Activated CD4-positive, alpha-beta T cell treated with anti-CD3 and anti-CD28 coated beads for 48 hours (primary cell): ENCODE measurements at regions not wholly inside any gene's neighbourhood (a gene's known extent, or its start where the extent isn't known, plus 50 kb on each side); places are given as distances from the start of the nearest gene placed in this dataset.
"Not testable (repeated sequence)": the region's sequence is repeated elsewhere in the genome, so short reads cannot be mapped to it uniquely, and the experiment has no call there.

Experiments used
- DNase-seq: peaks from one replicate; pipeline ENCODE4 v3.0.0-alpha.2; 2020

DNA sequence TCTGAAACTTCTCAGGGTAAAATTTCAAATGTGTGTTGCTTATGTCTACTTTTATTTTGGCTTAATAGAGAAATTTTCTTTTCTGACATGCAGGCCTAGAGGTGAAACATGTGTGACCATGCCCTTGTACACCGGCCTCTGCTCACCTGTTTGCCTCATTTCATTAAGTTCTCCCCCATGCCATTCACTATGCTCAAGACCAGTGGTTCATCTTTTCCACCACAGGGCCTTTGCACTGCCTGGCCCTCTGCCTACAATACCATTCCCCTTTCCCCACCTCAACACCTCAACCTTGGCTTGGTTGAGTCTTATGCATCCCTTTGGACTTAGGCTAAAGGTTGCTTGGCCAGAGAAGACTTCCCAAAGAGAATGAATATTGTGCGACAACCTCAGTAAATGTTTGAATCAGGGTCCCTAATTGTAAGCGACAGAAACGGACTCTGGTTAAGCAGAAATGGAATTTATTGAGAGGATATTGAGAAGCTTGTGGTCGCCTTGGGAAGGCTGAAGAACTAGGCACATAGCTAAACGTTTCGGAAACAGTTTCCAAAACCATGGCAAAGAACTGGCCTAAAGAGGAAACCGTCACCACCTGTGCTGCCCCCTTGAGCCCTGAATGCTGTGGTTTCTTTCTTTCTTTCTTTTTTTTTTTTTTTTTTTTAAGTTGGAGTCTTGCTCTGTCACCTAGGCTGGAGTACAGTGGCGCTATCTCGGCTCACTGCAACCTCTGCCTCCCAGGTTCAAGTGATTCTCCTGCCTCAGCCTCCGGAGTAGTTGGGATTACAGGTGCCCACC is 152.2 kb downstream of the SOX4 start:
- no peak for DNase-seq

DNA sequence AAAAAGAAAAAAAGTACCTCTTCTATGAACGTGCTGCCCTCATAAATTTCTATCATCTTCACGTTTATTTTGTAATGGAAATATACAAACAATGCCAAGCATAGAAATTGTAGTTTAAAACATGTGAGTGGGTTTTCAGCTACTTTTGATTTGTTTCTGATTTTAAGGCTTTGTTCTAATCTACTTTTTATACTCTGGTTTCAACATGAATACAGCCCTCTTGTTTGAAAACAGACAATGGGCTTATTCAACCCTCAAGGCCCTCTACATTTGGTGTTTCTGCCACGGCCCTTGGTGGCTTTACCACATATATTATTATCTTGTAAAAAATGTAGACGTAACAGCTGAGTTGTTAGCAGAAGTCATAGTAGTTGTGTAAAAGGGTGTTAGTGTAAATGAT is 153.9 kb downstream of the SOX4 start:
- no peak for DNase-seq

DNA sequence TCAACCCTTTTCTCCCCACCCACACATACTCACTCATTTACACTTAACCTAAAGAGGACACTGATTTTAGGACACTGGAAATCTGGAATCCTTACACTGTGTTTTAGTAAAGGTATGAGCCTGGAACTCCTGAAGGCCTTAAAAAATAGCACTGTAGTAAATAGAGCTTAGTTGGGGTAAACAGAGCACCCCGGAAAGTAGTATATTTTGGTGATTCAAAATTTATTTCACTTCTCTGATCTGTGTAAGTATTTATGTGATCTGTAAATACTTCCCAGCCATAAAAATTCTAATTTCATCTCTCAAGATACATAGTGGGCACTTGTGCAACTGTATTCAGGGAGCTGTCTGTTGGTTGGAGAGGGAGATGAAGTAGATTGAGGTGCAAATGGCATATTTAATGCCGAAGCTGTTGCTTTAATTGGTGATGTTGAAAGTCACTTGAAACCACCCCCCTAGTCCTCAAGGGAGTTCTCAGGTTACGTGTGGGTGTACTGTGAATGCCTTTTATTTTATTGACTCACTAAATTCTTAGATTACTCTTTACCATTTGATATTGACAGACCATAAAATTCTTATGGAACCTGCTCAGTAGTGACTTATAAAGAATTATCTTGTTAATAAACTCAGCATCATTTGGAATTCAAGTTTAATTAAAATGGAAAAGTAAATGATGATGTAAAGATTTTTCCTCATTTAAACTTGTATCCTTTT is 154.9 kb downstream of the SOX4 start:
- DNase-seq, result no peak

- no peak for DNase-seq
These were observed 156.2 kb downstream of the SOX4 start for GRCh38 chr6:21749754-21750153.

DNA sequence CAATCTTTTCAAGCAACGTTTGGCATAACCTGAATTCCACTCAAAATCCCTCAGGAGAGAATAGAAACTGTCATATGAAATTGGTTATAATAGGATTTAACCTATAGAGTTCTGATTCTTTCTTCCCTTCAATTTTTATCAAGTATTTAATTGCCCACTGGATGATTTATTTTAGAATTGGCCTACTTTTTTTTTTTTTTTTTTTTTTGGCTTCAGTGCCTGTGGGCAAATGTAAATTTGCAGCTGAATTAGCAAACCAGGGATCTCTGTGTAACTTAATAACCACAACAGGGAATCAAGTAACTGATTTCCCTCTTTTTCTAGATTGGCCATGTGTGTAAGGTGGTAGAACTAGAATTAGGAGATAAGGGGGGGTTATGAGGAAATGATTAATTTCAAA is 157.0 kb downstream of the SOX4 start:
- no peak for DNase-seq

- DNase-seq, result peak; percentile 9
These were observed 158.1 kb downstream of the SOX4 start for GRCh38 chr6:21751608-21752007.

GRCh38 chr6:21752054-21752811 is 158.7 kb downstream of the SOX4 start:
- no peak for DNase-seq

GRCh38 chr6:21753241-21754108 is 159.9 kb downstream of the SOX4 start:
- DNase-seq, result no peak

- no peak for DNase-seq
These were observed 161.3 kb downstream of the SOX4 start for GRCh38 chr6:21754891-21755290.

- DNase-seq, result no peak
These were observed 162.9 kb downstream of the SOX4 start for GRCh38 chr6:21756487-21756886.

GRCh38 chr6:21757392-21757791 is 163.8 kb downstream of the SOX4 start:
- DNase-seq, result not testable (repeated sequence)

DNA sequence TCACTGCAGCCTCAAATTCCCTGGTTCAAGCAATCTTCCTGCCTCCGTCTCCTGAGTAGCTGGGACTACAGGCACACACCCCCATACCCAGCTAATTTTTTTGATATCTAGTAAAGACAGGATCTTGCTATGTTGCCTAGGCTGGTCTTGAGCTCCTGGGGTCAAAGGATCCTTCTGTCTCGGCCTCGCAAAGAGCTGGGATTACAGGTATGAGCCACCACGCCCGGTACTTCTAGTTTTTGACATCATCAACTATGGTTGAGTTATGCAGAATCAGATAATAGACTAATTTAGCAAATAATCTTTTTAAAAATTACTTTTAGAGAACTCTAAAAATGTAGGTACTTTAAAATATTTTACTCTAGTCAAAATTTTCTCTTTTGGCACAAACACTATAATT is 166.2 kb downstream of the SOX4 start:
- DNase-seq, result no peak

DNA sequence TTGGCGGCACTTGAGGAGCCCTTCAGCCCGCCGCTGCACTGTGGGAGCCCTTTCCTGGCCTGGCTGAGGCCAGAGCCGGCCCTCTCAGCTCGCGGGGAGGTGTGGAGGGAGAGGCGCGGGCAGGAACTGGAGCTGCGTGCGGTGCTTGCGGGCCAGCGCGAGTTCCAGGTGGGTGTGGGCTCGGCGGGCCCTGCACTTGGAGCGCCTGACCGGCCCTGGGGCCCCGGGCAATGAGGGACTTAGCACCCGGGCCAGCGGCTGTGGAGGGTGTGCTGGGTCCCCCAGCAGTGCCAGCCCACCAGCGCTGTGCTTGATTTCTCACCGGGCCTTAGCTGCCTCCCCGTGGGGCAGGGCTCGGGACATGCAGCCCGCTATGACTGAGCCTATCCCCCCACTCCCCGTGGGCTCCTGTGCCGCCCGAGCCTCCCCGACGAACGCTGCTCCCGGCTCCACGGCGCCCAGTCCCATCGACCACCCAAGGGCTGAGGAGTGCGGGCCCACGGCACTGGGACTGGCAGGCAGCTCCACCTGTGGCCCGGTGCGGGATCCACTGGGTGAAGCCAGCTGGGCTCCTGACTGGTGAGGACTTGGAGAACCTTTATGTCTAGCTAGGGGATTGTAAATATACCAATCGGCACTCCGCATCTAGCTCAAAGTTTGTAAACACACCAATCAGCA is 167.6 kb downstream of the SOX4 start:
- not testable (repeated sequence) for DNase-seq

GRCh38 chr6:21764989-21765388 is 171.4 kb downstream of the SOX4 start:
- DNase-seq, result no peak

GRCh38 chr6:21767891-21768648 is 174.5 kb downstream of the SOX4 start:
- no peak for DNase-seq

- DNase-seq, result no peak
These were observed 175.9 kb downstream of the SOX4 start for GRCh38 chr6:21769405-21769861.

- no peak for DNase-seq
These were observed 176.4 kb downstream of the SOX4 start for GRCh38 chr6:21769968-21770367.

- no peak for DNase-seq
These were observed 178.2 kb downstream of the SOX4 start for GRCh38 chr6:21771626-21772320.

- DNase-seq, result no peak
These were observed 178.9 kb downstream of the SOX4 start for GRCh38 chr6:21772477-21772876.

- no peak for DNase-seq
These were observed 179.5 kb downstream of the SOX4 start for GRCh38 chr6:21772884-21773575.
